ENCODE measurements at regions not wholly inside any gene's neighbourhood (a gene's known extent, or its start where the extent isn't known, plus 50 kb on each side); places are given as distances from the start of the nearest gene placed in this dataset.
"Not testable (repeated sequence)": the region's sequence is repeated elsewhere in the genome, so short reads cannot be mapped to it uniquely, and the experiment has no call there.

GRCh38 chr4:102405821-102406401, 60.6 kb upstream of the SLC39A8 start:
- H3K9me3 ChIP-seq = no peaks in the 10 kb centered on the region
- H3K27ac ChIP-seq = no peak overlapping the region
- H3K36me3 ChIP-seq = no peaks in the 10 kb centered on the region
- 77 to 83% methylated on average over 3 of the region's 3 CpGs for WGBS, 2 donors
- no peaks in the 10 kb centered on the region for H3K4me1 ChIP-seq
- TF ChIP-seq, protein P1, sequence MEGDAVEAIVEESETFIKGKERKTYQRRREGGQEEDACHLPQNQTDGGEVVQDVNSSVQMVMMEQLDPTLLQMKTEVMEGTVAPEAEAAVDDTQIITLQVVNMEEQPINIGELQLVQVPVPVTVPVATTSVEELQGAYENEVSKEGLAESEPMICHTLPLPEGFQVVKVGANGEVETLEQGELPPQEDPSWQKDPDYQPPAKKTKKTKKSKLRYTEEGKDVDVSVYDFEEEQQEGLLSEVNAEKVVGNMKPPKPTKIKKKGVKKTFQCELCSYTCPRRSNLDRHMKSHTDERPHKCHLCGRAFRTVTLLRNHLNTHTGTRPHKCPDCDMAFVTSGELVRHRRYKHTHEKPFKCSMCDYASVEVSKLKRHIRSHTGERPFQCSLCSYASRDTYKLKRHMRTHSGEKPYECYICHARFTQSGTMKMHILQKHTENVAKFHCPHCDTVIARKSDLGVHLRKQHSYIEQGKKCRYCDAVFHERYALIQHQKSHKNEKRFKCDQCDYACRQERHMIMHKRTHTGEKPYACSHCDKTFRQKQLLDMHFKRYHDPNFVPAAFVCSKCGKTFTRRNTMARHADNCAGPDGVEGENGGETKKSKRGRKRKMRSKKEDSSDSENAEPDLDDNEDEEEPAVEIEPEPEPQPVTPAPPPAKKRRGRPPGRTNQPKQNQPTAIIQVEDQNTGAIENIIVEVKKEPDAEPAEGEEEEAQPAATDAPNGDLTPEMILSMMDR (IDR thresholded peaks at IDR 0.05) = no peak
- TF ChIP-seq POLR2A (IDR thresholded peaks at IDR 0.05) = no peak
- intact Hi-C loops (cut with DNase I) = no loop called here
- no peak overlapping the region for H3K4me3 ChIP-seq (replicated peaks in 1 of 3)
- H3K27me3 ChIP-seq = no peaks in the 10 kb centered on the region
- no peak for DNase-seq

DNA sequence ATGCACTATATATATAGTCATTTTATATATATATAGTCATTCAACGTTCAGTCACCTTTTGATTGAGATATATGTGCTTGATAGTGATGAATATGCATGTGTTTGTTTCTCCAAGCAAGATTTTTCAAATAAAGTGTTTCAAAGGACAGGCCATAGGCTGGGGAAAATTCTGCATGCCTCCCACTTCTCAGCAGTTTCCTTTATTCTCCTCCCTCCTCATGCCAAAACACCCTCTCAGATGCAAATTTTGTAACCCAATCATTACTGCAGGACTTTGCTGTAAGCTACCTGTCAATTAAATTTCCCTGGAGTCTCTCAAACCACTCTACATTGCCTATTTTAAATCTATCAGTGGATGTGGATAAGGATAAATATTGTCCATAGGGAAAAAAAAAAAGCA, 65.6 kb upstream of the SLC39A8 start:
- H3K4me3 ChIP-seq (replicated peaks in 1 of 3); H3K36me3 ChIP-seq; H3K4me1 ChIP-seq; DNase-seq; intact Hi-C loops (cut with DNase I); H3K27me3 ChIP-seq; H3K27ac ChIP-seq; H3K9me3 ChIP-seq: not testable (repeated sequence)
- WGBS, 2 donors = 87 to 100% methylated on average over 1 of the region's 1 CpG

DNA sequence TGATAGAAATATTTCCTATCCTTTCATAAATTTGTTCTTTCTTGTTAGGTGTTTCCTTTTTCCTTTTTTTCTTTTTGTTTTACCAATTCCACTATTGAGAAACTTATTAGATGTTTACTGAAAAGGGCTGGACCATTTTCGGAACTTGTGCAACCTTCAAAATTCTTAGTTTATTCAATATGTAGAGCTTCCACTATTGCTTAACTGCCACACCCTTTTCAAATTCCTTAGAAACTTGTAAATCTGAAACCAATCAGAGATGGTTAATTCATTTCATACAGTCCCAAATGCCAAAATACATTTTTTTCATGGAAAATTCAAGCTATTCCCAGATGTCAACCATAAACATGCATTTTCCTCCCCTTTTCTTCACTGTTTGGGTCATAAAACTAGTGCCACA, 66.1 kb upstream of the SLC39A8 start:
- Histone ChIP-seq H3K27me3 (no peaks in the 10 kb centered on the region), H3K4me1 (no peaks in the 10 kb centered on the region), H3K4me3 (replicated peaks in 1 of 3) (no peak overlapping the region), H3K9me3 (no peaks in the 10 kb centered on the region), H3K27ac (no peak overlapping the region), H3K36me3 (no peaks in the 10 kb centered on the region)
- intact Hi-C loops (cut with DNase I) = no loop called here
- WGBS, 2 donors = 88 to 89% methylated on average over 1 of the region's 1 CpG
- no peak for DNase-seq
- TF ChIP-seq, protein P1 (IDR thresholded peaks at IDR 0.05) = no peak
- TF ChIP-seq POLR2A (IDR thresholded peaks at IDR 0.05) = no peak

- no peaks in the 10 kb centered on the region for H3K4me1 ChIP-seq
- no peaks in the 10 kb centered on the region for H3K9me3 ChIP-seq
- no peaks in the 10 kb centered on the region for H3K27me3 ChIP-seq
- DNase-seq = no peak
- H3K36me3 ChIP-seq = no peaks in the 10 kb centered on the region
- TF ChIP-seq POLR2A (IDR thresholded peaks at IDR 0.05) = no peak
- TF ChIP-seq, protein P1 (IDR thresholded peaks at IDR 0.05) = no peak
- intact Hi-C loops (cut with DNase I) = no loop called here
- no peak overlapping the region for H3K4me3 ChIP-seq (replicated peaks in 1 of 3)
- no peak overlapping the region for H3K27ac ChIP-seq
These were observed 71.5 kb upstream of the SLC39A8 start for GRCh38 chr4:102416765-102417164.

DNA sequence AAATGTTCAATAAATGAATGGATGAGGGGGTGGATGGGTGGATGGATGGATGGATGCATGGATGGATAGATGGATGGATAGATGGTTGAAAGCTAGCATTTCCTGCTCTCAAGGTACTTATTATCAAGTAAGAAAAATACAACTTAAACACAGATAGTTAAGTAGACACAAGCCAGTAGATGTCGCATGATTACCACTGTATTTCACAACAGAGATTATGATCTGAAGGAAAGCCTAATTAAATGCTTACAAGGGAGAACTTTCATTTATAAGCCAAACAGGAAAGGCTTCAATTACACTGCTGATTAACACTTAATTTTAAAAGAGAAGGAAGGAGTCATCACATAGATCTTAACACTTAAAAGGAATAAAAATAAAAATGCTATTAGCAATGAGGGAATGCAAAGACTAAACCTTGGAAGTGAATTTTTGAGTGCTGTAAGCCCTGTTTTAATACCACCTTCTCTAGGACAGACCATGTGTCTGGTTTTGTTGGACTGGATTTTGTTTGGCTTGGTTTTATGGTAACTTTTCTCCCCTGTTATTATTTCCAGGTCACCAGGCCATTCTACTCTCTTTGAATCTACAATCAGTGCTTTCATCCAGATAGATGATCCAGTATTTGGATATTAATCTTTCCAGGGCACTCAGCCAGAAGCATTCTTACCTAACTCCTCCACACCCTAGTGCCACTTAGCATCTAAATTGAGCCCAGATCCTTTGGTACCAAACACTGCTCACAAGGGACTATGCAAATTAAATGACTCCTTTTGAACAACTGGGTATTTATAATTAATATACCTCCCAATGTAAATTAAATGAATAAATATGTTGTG, 75.5 kb upstream of the SLC39A8 start:
- TF ChIP-seq, protein P1 (IDR thresholded peaks at IDR 0.05) = no peak
- no peak for TF ChIP-seq POLR2A (IDR thresholded peaks at IDR 0.05)
- Histone ChIP-seq H3K36me3 (no peaks in the 10 kb centered on the region), H3K4me1 (no peaks in the 10 kb centered on the region), H3K27ac (no peak overlapping the region), H3K9me3 (no peaks in the 10 kb centered on the region), H3K4me3 (replicated peaks in 1 of 3) (no peak overlapping the region), H3K27me3 (no peaks in the 10 kb centered on the region)
- intact Hi-C loops (cut with DNase I) = loop anchor here (10.0 kb wide), 1 partner anchor 76 kb away; the partner anchor contains the start of gene SLC39A8
- DNase-seq = no peak
- 53 to 80% methylated on average over 1 of the region's 1 CpG for WGBS, 2 donors

All from thyroid gland (tissue), 4 donors.